HG02610 (cell line): ENCODE measurements at regions not wholly inside any gene's neighbourhood (a gene's known extent, or its start where the extent isn't known, plus 50 kb on each side); places are given as distances from the start of the nearest gene placed in this dataset.
A peak's percentile ranks its signal among the peaks of the same experiment; 100 is the strongest.
"Not testable (repeated sequence)": the region's sequence is repeated elsewhere in the genome, so short reads cannot be mapped to it uniquely, and the experiment has no call there.

Experiments
- ATAC-seq: cut with Tn5 transposase; IDR thresholded peaks from one replicate; pipeline ENCODE4 v1.9.1; 2021; ENCODE audit warnings: mild to moderate bottlenecking, moderate library complexity; ENCODE audit not compliant: unreplicated experiment

DNA sequence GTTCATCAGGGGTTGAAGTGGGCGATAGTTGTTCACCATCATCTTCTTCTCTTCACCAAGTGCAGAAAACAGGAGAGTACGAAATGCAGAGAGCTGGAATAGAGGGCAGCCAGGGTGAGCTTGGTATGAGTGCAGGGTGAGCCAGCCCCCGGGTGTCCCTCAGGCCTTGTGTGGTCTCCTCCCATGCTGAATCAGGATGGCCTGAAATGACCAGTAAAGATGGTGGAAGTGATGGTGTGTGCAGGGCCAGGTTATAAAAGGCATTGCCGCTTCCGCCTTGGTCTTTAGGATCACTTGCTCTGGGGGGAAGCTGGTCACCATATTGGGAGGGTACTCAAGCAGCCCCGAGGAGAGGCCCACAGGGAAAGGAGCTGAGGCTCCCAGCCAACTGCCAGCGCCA, 66.4 kb upstream of the METTL9 start:
- not testable (repeated sequence) for ATAC-seq

DNA sequence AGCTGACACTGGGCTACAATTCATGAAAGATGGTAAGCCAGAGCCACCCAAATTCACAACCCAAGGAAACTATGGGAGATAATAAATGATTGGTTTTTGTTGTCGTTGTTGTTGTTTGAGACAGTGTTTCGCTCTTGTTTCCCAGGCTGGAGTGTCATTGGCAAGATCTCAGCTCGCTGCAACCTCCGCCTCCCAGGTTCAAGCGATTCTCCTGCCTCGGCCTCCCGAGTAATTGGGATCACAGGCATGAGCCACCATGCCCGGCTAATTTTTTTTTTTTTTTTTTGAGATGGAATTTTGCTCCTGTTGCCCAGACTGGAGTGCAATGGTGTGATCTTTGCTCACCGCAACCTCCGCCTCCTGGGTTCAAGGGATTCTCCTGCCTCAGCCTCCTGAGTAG, 65.9 kb upstream of the METTL9 start:
- ATAC-seq = not testable (repeated sequence)

DNA sequence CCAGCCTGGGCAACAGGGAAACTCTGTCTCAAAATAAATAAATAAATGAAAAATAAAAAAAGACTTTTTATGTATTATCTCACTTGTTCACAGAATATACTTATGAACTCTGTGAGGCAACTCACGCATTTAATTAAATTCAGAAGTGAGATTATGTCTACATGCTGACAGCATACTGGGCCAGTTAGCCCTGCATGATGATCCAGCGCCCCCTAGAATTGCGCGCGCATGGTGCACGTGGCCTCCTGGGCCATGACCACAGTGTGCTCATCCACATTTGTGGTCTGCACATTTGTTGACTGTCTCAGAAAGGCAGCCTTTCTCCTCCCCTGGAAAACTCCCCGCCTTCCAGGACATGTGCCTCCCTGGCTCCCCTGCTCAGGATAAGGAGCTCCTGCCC, 64.8 kb upstream of the METTL9 start:
- not testable (repeated sequence) for ATAC-seq

DNA sequence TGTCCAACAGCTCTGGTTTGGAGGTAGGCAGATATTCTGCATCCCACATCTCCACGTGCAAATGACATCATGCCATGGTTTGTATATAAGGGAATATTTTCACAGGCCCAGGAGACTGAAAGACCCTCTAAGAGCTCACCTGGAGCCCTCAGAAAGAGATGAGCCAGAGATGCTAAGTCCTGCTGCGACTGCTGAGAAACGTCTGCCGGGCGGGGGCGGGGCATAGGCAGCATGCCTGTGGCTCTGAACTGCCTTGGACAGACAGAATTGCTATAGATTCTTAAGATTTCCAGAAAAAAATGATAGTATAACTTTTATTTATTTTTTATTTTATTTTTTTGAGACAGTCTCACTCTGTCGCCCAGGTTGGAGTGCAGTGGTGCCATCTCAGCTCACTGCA, 64.2 kb upstream of the METTL9 start:
- ATAC-seq = not testable (repeated sequence)

DNA sequence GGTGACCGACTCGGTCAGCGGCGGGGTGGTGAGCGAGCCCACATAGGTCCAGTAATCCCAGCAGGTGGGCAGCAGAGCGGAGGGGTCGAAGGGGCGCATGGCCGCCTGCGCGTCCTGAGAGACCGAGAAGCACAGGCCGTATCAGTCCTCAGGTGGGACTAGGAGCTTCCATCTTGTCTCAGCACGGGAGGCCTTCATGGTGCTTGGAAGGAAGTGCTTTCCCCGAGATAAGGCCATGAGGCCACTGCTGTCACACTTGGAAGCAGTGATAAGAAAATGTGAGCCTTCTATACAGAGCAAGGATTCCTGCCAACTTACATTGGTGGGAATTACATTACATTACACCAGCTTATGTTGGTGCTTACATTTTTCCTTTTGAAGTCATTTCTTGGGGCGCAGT, 62.6 kb upstream of the METTL9 start:
- not testable (repeated sequence) for ATAC-seq

DNA sequence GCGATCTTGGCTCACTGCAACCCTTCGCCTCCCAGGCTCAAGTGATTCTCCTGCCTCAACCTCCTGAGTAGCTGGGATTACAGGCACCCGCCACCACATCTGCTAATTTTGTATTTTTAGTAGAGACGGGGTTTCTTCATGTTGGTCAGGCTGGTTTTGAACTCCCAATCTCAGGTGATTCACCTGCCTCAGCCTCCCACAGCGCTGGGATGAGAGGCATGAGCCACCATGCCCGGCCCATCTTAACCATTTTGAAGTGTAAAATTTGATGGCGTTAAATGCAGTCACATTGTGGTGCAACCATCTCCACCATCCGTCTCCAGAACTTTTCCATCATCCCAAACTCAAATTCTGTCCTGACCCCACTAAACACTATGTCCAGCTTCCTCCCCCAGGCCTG, 61.8 kb upstream of the METTL9 start:
- not testable (repeated sequence) for ATAC-seq

DNA sequence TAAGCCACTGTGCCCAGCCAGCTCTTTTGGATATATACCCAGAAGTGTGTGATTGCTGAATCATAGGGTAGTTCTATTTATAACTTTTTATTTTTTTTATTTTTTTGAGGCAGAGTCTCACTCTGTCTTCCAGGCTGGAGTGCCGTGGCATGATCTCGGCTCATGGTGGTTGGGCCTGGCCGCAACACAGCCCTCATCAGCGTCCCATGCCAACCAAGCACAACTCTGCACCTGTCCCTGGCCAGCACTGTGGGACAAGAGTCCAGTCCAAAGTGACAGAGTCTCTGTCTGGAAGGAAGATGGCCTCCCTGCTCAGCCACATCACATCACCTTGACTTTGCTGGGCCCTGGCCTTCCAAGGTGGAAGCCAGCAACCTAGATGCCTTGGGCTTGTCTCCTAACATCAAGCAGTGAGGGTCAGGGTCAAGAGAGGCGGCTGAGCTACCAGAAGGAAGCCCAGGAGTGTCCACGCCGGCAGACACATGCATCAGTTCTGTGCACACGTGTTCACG, 60.2 kb upstream of the METTL9 start:
- ATAC-seq = not testable (repeated sequence)

DNA sequence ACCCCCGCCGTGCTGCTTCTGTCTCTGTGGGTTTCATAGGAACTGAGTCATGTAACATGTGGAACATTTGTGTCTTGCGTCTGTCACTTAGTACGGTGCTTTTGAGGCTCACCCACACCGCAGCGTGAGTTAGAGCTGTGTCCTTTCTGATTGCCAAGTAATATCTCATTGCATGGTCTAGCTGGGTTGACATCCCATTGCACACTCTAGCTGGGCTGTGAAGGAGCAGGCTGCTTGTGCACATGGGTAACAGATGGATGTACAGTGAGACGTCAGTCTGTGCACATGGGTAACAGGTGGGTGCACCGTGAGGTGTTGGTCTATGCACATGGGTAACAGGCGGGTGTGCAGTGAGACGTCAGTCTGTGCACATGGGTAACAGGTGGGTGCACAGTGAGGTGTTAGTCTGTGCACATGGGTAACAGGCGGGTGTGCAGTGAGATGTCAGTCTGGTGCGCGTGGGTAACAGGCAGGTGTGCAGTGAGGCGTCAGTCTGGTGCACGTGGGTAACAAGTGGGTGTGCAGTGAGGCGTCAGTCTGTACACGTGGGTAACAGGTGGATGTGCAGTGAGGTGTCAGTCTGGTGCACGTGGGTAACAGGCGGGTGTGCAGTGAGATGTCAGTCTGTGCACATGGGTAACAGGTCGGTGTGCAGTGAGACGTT, 58.5 kb upstream of the METTL9 start:
- ATAC-seq = peak; percentile 70

DNA sequence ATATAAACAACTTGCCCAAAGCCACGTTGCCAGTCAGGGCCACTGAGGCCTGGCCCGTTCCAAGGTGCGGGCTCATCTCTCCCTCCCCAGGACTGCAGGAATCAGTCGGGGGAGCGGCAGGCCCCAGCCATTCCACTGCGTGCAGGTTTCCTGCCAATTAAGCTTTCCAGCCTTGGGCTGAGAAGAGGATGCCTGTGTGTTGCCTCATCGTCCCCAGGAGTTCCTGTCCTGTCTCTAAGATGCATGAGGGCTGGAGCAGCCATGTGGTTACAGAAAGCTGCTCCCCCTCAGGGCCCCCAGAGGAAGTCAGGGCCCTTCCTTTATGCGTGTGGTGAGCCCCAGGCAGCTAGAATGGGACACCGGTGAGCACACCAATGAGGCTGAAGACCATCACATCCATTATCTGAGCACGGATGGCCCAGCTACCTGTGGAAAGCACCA, 57.7 kb upstream of the METTL9 start:
- peak; percentile 32 for ATAC-seq

DNA sequence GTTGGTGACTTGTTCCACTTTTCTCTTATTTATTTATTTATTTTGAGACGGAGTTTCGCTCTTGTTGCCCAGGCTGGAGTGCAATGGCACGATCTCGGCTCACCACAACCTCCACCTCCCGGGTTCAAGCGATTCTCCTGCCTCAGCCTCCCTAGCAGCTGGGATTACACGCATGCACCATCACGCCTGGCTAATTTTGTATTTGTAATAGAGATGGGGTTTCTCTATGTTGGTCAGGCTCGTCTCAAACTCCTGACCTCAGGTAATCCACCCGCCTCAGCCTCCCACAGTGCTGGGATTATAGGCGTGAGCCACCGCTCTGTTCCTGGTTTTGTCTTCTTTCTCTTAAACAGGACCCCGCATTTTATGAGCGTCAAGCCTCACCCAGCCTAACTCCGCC, 57.3 kb upstream of the METTL9 start:
- not testable (repeated sequence) for ATAC-seq

DNA sequence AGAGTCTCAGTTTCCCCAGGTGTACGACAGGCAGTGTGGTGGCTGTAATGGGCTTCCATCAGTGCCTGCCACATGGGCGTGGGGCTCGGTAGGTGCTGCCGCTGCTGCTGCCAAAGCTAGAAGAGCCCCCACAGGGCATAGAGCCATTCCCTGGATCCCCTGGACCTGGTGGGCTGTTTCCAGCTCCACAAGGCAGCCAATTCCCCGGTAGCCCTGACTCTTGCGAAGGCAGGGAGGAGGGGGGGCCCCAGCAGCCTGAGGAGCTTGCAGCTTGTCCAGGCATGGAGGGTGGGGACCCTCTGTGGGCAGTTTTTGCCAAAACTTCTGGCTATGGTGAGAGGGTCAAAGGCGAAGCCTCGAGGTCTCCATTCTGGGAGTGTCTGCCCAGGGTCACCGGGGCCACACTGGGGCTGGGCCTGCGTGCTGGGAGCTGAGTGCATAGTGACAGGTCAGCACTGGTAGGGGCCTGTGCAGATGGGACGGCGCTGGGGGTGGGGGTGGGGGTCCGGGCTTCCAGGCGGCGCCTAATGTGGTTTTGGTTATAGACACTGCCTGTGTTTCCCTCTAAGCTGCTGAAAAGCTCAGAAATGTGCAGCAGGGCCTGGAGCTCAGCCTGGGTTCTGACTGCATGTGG, 56.8 kb upstream of the METTL9 start:
- ATAC-seq = not testable (repeated sequence)

DNA sequence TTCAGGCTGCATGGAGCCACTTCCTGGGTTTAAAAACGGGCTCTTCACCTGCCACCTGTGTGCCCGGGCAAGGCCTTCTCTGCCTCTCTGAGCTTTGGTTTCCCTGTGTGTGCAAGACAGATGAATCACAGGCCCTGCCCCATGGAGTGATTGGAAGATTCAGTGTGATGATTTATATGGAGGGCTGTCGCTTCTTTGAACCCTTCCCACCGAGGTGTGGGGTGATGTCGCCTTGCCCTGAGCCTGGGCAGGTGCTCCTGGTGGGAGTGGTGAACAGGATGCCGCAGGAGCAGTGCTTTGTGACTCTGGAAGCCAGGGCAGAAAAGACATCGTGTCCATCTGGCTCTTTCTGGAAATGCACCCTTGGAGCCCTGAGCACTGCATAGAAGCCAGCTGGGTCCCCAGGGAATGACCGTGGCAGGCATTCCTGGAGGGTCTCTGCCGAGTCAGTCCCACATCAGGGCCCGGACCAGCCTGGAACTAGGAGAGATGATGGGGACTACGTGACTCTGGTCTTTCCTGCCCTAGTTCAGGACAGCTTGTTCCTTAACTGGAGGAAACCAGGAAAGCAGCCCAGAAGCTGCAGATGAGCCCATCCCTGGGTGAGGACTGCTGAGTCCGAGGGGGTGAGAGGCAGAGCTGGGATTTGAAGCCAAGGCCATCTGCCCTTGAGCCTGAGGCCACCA, 56.1 kb upstream of the METTL9 start:
- ATAC-seq = not testable (repeated sequence)

DNA sequence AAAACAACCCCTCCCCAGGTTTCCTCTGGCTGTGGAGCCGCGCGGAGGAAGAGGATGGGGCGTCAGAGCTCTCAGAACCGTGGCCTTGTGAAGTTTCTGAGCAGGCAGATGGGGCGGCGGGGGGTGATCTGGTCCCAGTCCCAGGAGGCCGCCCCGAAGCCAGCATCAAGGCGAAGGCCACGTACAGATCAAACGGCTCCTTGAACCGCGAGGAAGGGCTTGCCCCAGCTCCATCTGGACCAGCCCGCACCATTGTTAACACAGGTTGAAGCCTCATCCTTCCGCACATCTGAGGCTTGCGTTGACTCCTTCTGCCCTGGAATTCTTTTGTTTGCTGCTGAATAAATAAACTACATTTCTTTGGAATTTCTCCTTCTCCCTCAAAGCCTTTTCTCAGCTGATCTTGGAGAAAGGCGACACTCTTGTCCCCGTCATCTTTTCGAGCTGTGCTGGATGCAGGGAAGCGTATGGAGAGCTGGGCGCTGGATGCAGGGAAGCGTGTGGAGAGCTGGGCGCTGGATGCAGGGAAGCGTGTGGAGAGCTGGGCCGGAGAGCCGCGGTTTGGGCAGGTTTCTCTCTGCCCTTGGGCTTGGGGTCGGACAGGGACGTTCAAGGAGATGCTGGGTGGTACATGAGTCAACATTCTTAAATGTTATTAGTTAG, 53.6 kb upstream of the METTL9 start:
- not testable (repeated sequence) for ATAC-seq

DNA sequence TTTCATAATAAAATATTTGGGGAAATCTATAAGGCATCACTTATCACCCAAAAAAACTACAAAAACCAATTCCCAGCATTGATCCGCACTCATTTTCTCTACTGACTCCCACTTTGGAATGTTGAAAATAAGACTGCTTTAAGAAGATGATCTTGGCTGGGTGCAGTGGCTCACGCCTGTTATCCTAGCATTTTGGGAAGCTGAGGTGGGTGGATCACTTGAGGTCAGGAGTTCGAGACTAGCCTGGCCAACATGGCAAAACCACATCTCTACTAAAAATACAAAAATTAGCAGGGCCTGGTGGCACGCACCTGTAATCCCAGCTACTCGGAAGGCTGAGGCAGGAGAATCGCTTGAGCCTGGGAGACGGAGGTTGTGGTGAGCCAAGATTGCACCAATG, 50.0 kb upstream of the METTL9 start:
- not testable (repeated sequence) for ATAC-seq
